ENCODE measurements at regions not wholly inside any gene's neighbourhood (a gene's known extent, or its start where the extent isn't known, plus 50 kb on each side); places are given as distances from the start of the nearest gene placed in this dataset.

- DNase-seq (ENCODE audit: low spot score in 2 of 2) = no peak
- Histone ChIP-seq H3K36me3 (replicated peaks) (no peaks in the 10 kb centered on the region), H3K9me3 (0 out of 2 replicates have a peak, but pooled peaks cover 8% of the 10 kb centered on the region), H3K4me1 (peaks cover 8% of the 10 kb centered on the region; the same call in 1 of the 2 replicates), H3K27me3 (ENCODE audit: low read depth) (no peaks in the 10 kb centered on the region), H3K4me3 (no peak overlapping the region)
- in situ Hi-C loops (cut with MboI; ENCODE audit: low sequenced_read_pairs) = no loop called here
Observed at GRCh38 chr16:52727849-52728248, 180.9 kb upstream of the TOX3 start.

GRCh38 chr16:52727441-52727840 lies 180.5 kb upstream of the TOX3 start:
- DNase-seq (ENCODE audit: low spot score in 2 of 2) = no peak
- H3K27me3 ChIP-seq (ENCODE audit: low read depth) = no peaks in the 10 kb centered on the region
- in situ Hi-C loops (cut with MboI; ENCODE audit: low sequenced_read_pairs) = no loop called here
- H3K4me3 ChIP-seq = no peak overlapping the region
- H3K9me3 ChIP-seq = 0 out of 2 replicates have a peak, but pooled peaks cover 8% of the 10 kb centered on the region
- no peaks in the 10 kb centered on the region for H3K36me3 ChIP-seq (replicated peaks)
- H3K4me1 ChIP-seq = peaks cover 8% of the 10 kb centered on the region; the same call in 1 of the 2 replicates

- in situ Hi-C loops (cut with MboI; ENCODE audit: low sequenced_read_pairs) = no loop called here
Observed at GRCh38 chr16:52725461-52725860, 178.5 kb upstream of the TOX3 start.

GRCh38 chr16:52725043-52725442 lies 178.1 kb upstream of the TOX3 start:
- H3K36me3 ChIP-seq (replicated peaks) = no peaks in the 10 kb centered on the region
- no peak for DNase-seq (ENCODE audit: low spot score in 2 of 2)
- peaks cover 8% of the 10 kb centered on the region; the same call in 1 of the 2 replicates for H3K4me1 ChIP-seq
- no peaks in the 10 kb centered on the region for H3K27me3 ChIP-seq (ENCODE audit: low read depth)
- H3K4me3 ChIP-seq = no peak overlapping the region
- 0 out of 2 replicates have a peak, but pooled peaks cover 5% of the 10 kb centered on the region for H3K9me3 ChIP-seq
- in situ Hi-C loops (cut with MboI; ENCODE audit: low sequenced_read_pairs) = no loop called here

More at GRCh38 chr16:52725461-52725860, 178.5 kb upstream of the TOX3 start:
- Histone ChIP-seq H3K9me3 (0 out of 2 replicates have a peak, but pooled peaks cover 5% of the 10 kb centered on the region), H3K27me3 (ENCODE audit: low read depth) (no peaks in the 10 kb centered on the region), H3K36me3 (replicated peaks) (no peaks in the 10 kb centered on the region), H3K4me1 (peaks cover 8% of the 10 kb centered on the region; the same call in 1 of the 2 replicates), H3K4me3 (no peak overlapping the region)
- DNase-seq (ENCODE audit: low spot score in 2 of 2) = no peak

- H3K36me3 ChIP-seq (replicated peaks) = no peaks in the 10 kb centered on the region
- in situ Hi-C loops (cut with MboI; ENCODE audit: low sequenced_read_pairs) = no loop called here
Observed at GRCh38 chr16:52721331-52721730, 174.4 kb upstream of the TOX3 start.

GRCh38 chr16:52718046-52718445 lies 171.1 kb upstream of the TOX3 start:
- in situ Hi-C loops (cut with MboI; ENCODE audit: low sequenced_read_pairs) = no loop called here
- Histone ChIP-seq H3K4me3 (no peak overlapping the region), H3K36me3 (replicated peaks) (no peaks in the 10 kb centered on the region), H3K9me3 (no peaks in the 10 kb centered on the region), H3K4me1 (no peaks in the 10 kb centered on the region), H3K27me3 (ENCODE audit: low read depth) (no peaks in the 10 kb centered on the region)
- DNase-seq (ENCODE audit: low spot score in 2 of 2) = no peak

More at GRCh38 chr16:52721331-52721730, 174.4 kb upstream of the TOX3 start:
- no peak for DNase-seq (ENCODE audit: low spot score in 2 of 2)
- no peak overlapping the region for H3K4me3 ChIP-seq
- H3K27me3 ChIP-seq (ENCODE audit: low read depth) = no peaks in the 10 kb centered on the region
- H3K4me1 ChIP-seq = no peaks in the 10 kb centered on the region
- no peaks in the 10 kb centered on the region for H3K9me3 ChIP-seq

- Histone ChIP-seq H3K36me3 (replicated peaks) (no peaks in the 10 kb centered on the region), H3K4me1 (no peaks in the 10 kb centered on the region), H3K9me3 (no peaks in the 10 kb centered on the region), H3K4me3 (no peak overlapping the region), H3K27me3 (ENCODE audit: low read depth) (no peaks in the 10 kb centered on the region)
- in situ Hi-C loops (cut with MboI; ENCODE audit: low sequenced_read_pairs) = no loop called here
- no peak for DNase-seq (ENCODE audit: low spot score in 2 of 2)
Observed at GRCh38 chr16:52713740-52714139, 166.8 kb upstream of the TOX3 start.

DNA sequence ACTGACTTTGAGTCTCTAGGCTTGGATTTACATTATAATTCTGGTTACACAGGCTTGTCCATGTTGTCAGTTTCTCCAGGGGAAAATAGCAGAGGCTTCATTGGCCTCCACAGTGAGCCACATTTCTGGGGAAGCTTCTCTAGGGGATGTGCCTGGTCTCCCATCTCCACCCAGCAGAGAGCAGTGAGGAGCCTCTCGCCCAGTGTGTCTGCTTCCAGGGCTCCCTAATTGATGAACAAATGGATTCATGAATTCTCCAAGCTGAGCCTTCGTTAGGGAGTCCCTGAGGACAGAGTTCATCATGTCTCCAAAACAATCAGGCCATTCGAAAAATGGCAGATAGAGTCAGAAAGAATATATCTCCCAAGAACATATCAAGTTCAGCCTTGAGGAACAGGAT lies 162.4 kb upstream of the TOX3 start:
- Histone ChIP-seq H3K9me3 (no peaks in the 10 kb centered on the region), H3K27me3 (ENCODE audit: low read depth) (no peaks in the 10 kb centered on the region), H3K36me3 (replicated peaks) (no peaks in the 10 kb centered on the region), H3K4me3 (no peak overlapping the region), H3K4me1 (no peaks in the 10 kb centered on the region)
- no peak for DNase-seq (ENCODE audit: low spot score in 2 of 2)
- in situ Hi-C loops (cut with MboI; ENCODE audit: low sequenced_read_pairs) = no loop called here

DNA sequence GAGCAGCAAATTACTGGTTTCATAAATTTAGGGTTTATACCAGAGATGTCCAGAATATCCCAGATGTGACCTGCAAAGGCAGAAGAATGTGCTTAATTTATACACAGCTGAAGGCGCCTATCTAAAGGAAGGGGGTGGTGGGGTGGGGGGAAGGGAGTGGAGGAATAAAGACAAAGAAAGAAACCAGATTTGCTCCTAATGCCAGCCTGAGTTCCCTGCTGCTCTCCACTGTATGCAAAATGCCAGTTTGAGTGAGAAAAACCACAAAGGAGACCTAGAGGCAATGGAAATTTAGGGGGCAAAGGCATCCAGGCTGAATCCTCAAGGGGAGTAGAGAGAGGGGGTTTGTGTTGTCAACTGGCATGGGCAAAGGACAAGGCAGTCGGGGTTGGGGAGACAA lies 161.5 kb upstream of the TOX3 start:
- no peak for DNase-seq (ENCODE audit: low spot score in 2 of 2)
- in situ Hi-C loops (cut with MboI; ENCODE audit: low sequenced_read_pairs) = no loop called here

DNA sequence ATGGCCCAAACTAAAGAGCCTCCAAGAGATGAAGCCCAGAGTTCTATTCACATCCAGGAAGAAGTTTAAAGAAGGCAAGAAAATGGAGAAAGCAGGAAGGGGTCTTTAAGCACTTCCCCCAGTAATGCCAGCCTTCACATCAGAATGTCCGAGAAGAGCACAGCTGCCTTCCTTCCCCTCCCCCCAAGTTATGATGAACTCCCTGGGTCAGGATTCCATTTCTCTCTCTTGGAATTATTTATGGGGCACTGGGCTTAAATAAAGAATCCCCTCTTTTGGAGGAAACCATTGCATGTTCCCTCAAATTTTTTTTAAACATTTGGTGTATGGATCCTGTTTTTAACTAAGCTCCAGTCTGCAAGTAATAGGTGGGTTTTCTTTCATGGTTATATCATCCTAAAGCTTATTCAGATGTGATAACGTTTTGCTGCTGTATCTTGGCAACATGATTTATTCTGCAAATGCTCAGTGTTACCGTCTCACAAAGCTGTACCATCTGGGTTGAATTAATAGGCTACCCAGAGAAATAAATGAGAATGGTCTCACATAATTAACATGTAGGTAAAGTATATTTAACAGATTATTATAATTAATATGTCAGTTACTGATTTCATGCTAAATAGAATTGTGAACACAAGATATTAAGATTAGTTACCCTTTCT lies 160.9 kb upstream of the TOX3 start:
- no peak for DNase-seq (ENCODE audit: low spot score in 2 of 2)
- Histone ChIP-seq H3K27me3 (ENCODE audit: low read depth) (no peaks in the 10 kb centered on the region), H3K4me3 (no peak overlapping the region), H3K4me1 (no peaks in the 10 kb centered on the region), H3K36me3 (replicated peaks) (no peaks in the 10 kb centered on the region), H3K9me3 (no peaks in the 10 kb centered on the region)
- in situ Hi-C loops (cut with MboI; ENCODE audit: low sequenced_read_pairs) = no loop called here

More for the DNA sequence above, 161.5 kb upstream of the TOX3 start:
- Histone ChIP-seq H3K4me1 (no peaks in the 10 kb centered on the region), H3K36me3 (replicated peaks) (no peaks in the 10 kb centered on the region), H3K9me3 (no peaks in the 10 kb centered on the region), H3K4me3 (no peak overlapping the region), H3K27me3 (ENCODE audit: low read depth) (no peaks in the 10 kb centered on the region)

- Histone ChIP-seq H3K27me3 (ENCODE audit: low read depth) (no peaks in the 10 kb centered on the region), H3K4me1 (no peaks in the 10 kb centered on the region), H3K4me3 (no peak overlapping the region), H3K36me3 (replicated peaks) (no peaks in the 10 kb centered on the region), H3K9me3 (no peaks in the 10 kb centered on the region)
- no peak for DNase-seq (ENCODE audit: low spot score in 2 of 2)
- in situ Hi-C loops (cut with MboI; ENCODE audit: low sequenced_read_pairs) = no loop called here
Observed at GRCh38 chr16:52705122-52705521, 158.2 kb upstream of the TOX3 start.

- in situ Hi-C loops (cut with MboI; ENCODE audit: low sequenced_read_pairs) = no loop called here
Observed at GRCh38 chr16:52697971-52698370, 151.0 kb upstream of the TOX3 start.

GRCh38 chr16:52696126-52696525 lies 149.2 kb upstream of the TOX3 start:
- Histone ChIP-seq H3K27me3 (ENCODE audit: low read depth) (no peaks in the 10 kb centered on the region), H3K4me3 (no peak overlapping the region), H3K9me3 (peaks cover 6% of the 10 kb centered on the region; the same call in 1 of the 2 replicates), H3K36me3 (replicated peaks) (no peaks in the 10 kb centered on the region), H3K4me1 (peaks cover 4% of the 10 kb centered on the region)
- in situ Hi-C loops (cut with MboI; ENCODE audit: low sequenced_read_pairs) = no loop called here
- DNase-seq (ENCODE audit: low spot score in 2 of 2) = no peak

More at GRCh38 chr16:52697971-52698370, 151.0 kb upstream of the TOX3 start:
- H3K9me3 ChIP-seq = no peaks in the 10 kb centered on the region
- peaks cover 4% of the 10 kb centered on the region for H3K4me1 ChIP-seq
- no peaks in the 10 kb centered on the region for H3K27me3 ChIP-seq (ENCODE audit: low read depth)
- H3K4me3 ChIP-seq = no peak overlapping the region
- no peaks in the 10 kb centered on the region for H3K36me3 ChIP-seq (replicated peaks)
- no peak for DNase-seq (ENCODE audit: low spot score in 2 of 2)

- Histone ChIP-seq H3K9me3 (peaks cover 9% of the 10 kb centered on the region; the same call in 1 of the 2 replicates), H3K27me3 (ENCODE audit: low read depth) (no peaks in the 10 kb centered on the region), H3K4me3 (no peak overlapping the region), H3K4me1 (no peaks in the 10 kb centered on the region), H3K36me3 (replicated peaks) (no peaks in the 10 kb centered on the region)
- in situ Hi-C loops (cut with MboI; ENCODE audit: low sequenced_read_pairs) = no loop called here
- DNase-seq (ENCODE audit: low spot score in 2 of 2) = no peak
Observed at GRCh38 chr16:52690468-52690867, 143.5 kb upstream of the TOX3 start.
